ENCODE measurements at regions not wholly inside any gene's neighbourhood (a gene's known extent, or its start where the extent isn't known, plus 50 kb on each side); places are given as distances from the start of the nearest gene placed in this dataset.
"Not testable (repeated sequence)": the region's sequence is repeated elsewhere in the genome, so short reads cannot be mapped to it uniquely, and the experiment has no call there.

- no peak for DNase-seq
These were observed 128.0 kb upstream of the IL12B start for GRCh38 chr5:159458217-159458711.

- DNase-seq, result no peak
These were observed 128.9 kb upstream of the IL12B start for GRCh38 chr5:159459132-159459627.

- DNase-seq, result peak; percentile 75
These were observed 129.8 kb upstream of the IL12B start for GRCh38 chr5:159459951-159460538.

- DNase-seq, result peak; percentile 74
These were observed 133.5 kb upstream of the IL12B start for GRCh38 chr5:159463590-159464321.

- DNase-seq, result no peak
These were observed 135.3 kb upstream of the IL12B start for GRCh38 chr5:159465604-159466003.

GRCh38 chr5:159467666-159468065 is 137.4 kb upstream of the IL12B start:
- no peak for DNase-seq

- peak; percentile 18 for DNase-seq
These were observed 139.4 kb upstream of the IL12B start for GRCh38 chr5:159469496-159470372.

- no peak for DNase-seq
These were observed 141.6 kb upstream of the IL12B start for GRCh38 chr5:159471904-159472303.

GRCh38 chr5:159475026-159475425 is 144.7 kb upstream of the IL12B start:
- DNase-seq, result no peak

GRCh38 chr5:159478950-159479349 is 148.7 kb upstream of the IL12B start:
- DNase-seq, result no peak

GRCh38 chr5:159480849-159481248 is 150.6 kb upstream of the IL12B start:
- DNase-seq, result no peak

GRCh38 chr5:159481751-159482150 is 151.5 kb upstream of the IL12B start:
- no peak for DNase-seq

- no peak for DNase-seq
These were observed 156.5 kb upstream of the IL12B start for GRCh38 chr5:159486836-159487235.

- DNase-seq, result no peak
These were observed 158.2 kb upstream of the IL12B start for GRCh38 chr5:159488516-159488915.

- no peak for DNase-seq
These were observed 159.5 kb upstream of the IL12B start for GRCh38 chr5:159489779-159490178.

- no peak for DNase-seq
These were observed 160.2 kb upstream of the IL12B start for GRCh38 chr5:159490507-159490906.

GRCh38 chr5:159493696-159494095 is 163.4 kb upstream of the IL12B start:
- no peak for DNase-seq

- DNase-seq, result no peak
These were observed 166.5 kb upstream of the IL12B start for GRCh38 chr5:159496773-159497172.

GRCh38 chr5:159497221-159497620 is 166.9 kb upstream of the IL12B start:
- no peak for DNase-seq

GRCh38 chr5:159498630-159499029 is 168.3 kb upstream of the IL12B start:
- DNase-seq, result no peak

- not testable (repeated sequence) for DNase-seq
These were observed 171.8 kb upstream of the IL12B start for GRCh38 chr5:159502116-159502515.

- no peak for DNase-seq
These were observed 172.9 kb upstream of the IL12B start for GRCh38 chr5:159503236-159503635.

- peak; percentile 74 for DNase-seq
These were observed 174.0 kb upstream of the IL12B start for GRCh38 chr5:159504106-159504856.
